Sigmoid colon (tissue), 4 donors: ENCODE measurements at regions not wholly inside any gene's neighbourhood (a gene's known extent, or its start where the extent isn't known, plus 50 kb on each side); places are given as distances from the start of the nearest gene placed in this dataset.

Experiments
- POLR2A ChIP-seq, 2 donors: fragments of 450-650 bp; IDR thresholded peaks; one replicate each; pipeline ENCODE4 v1.6.1; 2016; ENCODE audit warnings: antibody characterized with exemption in 2 of 2, mild to moderate bottlenecking in 2 of 2, moderate library complexity in 2 of 2
- POLR2AphosphoS5 ChIP-seq, 4 donors: sonication (generic); formaldehyde crosslinking; IDR thresholded peaks; one replicate each; pipeline ENCODE4 v1.6.1; 2017; ENCODE audit warnings: antibody characterized with exemption in 4 of 4
- TF ChIP-seq, protein P1 (sequence below), 4 experiments: fragments of 450-650 bp in 3 of 4; fragments of 200-600 bp in 1 of 4; IDR thresholded peaks; one replicate each; pipeline ENCODE4 v1.5.1; 2016 to 2019; ENCODE audit warnings: antibody characterized with exemption in 4 of 4, mild to moderate bottlenecking in 3 of 4, moderate library complexity in 2 of 4

- TF ChIP-seq, protein P1, sequence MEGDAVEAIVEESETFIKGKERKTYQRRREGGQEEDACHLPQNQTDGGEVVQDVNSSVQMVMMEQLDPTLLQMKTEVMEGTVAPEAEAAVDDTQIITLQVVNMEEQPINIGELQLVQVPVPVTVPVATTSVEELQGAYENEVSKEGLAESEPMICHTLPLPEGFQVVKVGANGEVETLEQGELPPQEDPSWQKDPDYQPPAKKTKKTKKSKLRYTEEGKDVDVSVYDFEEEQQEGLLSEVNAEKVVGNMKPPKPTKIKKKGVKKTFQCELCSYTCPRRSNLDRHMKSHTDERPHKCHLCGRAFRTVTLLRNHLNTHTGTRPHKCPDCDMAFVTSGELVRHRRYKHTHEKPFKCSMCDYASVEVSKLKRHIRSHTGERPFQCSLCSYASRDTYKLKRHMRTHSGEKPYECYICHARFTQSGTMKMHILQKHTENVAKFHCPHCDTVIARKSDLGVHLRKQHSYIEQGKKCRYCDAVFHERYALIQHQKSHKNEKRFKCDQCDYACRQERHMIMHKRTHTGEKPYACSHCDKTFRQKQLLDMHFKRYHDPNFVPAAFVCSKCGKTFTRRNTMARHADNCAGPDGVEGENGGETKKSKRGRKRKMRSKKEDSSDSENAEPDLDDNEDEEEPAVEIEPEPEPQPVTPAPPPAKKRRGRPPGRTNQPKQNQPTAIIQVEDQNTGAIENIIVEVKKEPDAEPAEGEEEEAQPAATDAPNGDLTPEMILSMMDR (IDR thresholded peaks at IDR 0.05) = no peak
- TF ChIP-seq POLR2A (IDR thresholded peaks at IDR 0.05) (no peak), POLR2AphosphoS5 (IDR thresholded peaks at IDR 0.05) (no peak)
These were observed 57.4 kb upstream of the CEP85L start for GRCh38 chr6:118708744-118709143.
